Spleen (tissue), 11 donors: ENCODE measurements at regions not wholly inside any gene's neighbourhood (a gene's known extent, or its start where the extent isn't known, plus 50 kb on each side); places are given as distances from the start of the nearest gene placed in this dataset.

Experiments
- DNase-seq: peaks from one replicate; pipeline ENCODE4 v3.0.0-alpha.2; 2020
- H3K27ac ChIP-seq, 8 donors: fragments of 200-600 bp; sonication (generic) in 7 of 8; 1 replicate in 4 of 8; 2 replicates in 4 of 8; pipeline versions ENCODE4 v1.5.0 to v1.8.0; 2016 to 2021; ENCODE audit warnings: inconsistent platforms in 4 of 8, mild to moderate bottlenecking in 4 of 8, moderate library complexity in 1 of 8
- H3K27me3 ChIP-seq, 7 donors: fragments of 200-600 bp; sonication (generic) in 6 of 7; replicated peaks in 1 of 7; 1 replicate in 4 of 7; 2 replicates in 3 of 7; pipeline versions ENCODE4 v1.5.0 to v1.8.0; 2016 to 2021; ENCODE audit warnings: inconsistent platforms in 3 of 7, mild to moderate bottlenecking in 1 of 7
- H3K36me3 ChIP-seq, 6 donors: fragments of 200-600 bp; sonication (generic) in 5 of 6; 1 replicate in 4 of 6; 2 replicates in 2 of 6; pipeline versions ENCODE4 v1.5.0 to v1.8.0; 2016 to 2021; ENCODE audit warnings: inconsistent platforms in 2 of 6
- H3K4me1 ChIP-seq, 6 donors: fragments of 200-600 bp; sonication (generic) in 5 of 6; 1 replicate in 3 of 6; 2 replicates in 3 of 6; pipeline versions ENCODE4 v1.5.0 to v1.8.0; 2016 to 2021; ENCODE audit warnings: inconsistent platforms in 3 of 6
- H3K4me3 ChIP-seq, 8 donors: fragments of 200-600 bp; sonication (generic) in 7 of 8; 1 replicate in 4 of 8; 2 replicates in 4 of 8; pipeline versions ENCODE4 v1.5.0 to v1.8.0; 2016 to 2021; ENCODE audit warnings: inconsistent platforms in 4 of 8, mild to moderate bottlenecking in 4 of 8, moderate library complexity in 2 of 8
- H3K9me3 ChIP-seq, 8 donors: fragments of 200-600 bp; sonication (generic) in 7 of 8; 1 replicate in 4 of 8; 2 replicates in 4 of 8; pipeline versions ENCODE4 v1.5.0 to v1.8.0; 2016 to 2021; ENCODE audit warnings: inconsistent platforms in 4 of 8
- CTCF ChIP-seq, 11 experiments: fragments of 200-600 bp in 7 of 11; fragments of 450-650 bp in 4 of 11; sonication (generic) in 4 of 11; IDR thresholded peaks in 8 of 11; conservative IDR thresholded peaks in 3 of 11; 1 replicate in 7 of 11; 2 replicates in 4 of 11; pipeline versions ENCODE4 v1.4.0 to v1.8.0; 2016 to 2021; ENCODE audit warnings: antibody characterized with exemption in 11 of 11, inconsistent platforms in 4 of 11, mild to moderate bottlenecking in 1 of 11
- POLR2A ChIP-seq, 3 donors: fragments of 450-650 bp; IDR thresholded peaks; one replicate each; pipeline ENCODE4 v1.5.1; 2017; ENCODE audit warnings: antibody characterized with exemption in 3 of 3, mild to moderate bottlenecking in 1 of 3
- POLR2AphosphoS5 ChIP-seq, 3 donors: sonication (generic); formaldehyde crosslinking; IDR thresholded peaks; one replicate each; pipeline ENCODE4 v1.5.1; 2017; ENCODE audit warnings: antibody characterized with exemption in 3 of 3
- WGBS, 5 donors: extraction: QIAGEN DNeasy Blood & Tissue Kit in 3 of 5; methylation state at CpG; one replicate each; pipeline versions ENCODE4 v1.1.5 to v1.1.7; 2013 to 2018; 5-methylcytosine and 5-hydroxymethylcytosine counted together
- intact Hi-C: fragments of 100-400 bp; cut with DNase I; formaldehyde crosslinking; loops from one replicate; pipeline ENCODE4 v1.15.0; 2023; ENCODE audit warnings: low total_unique reads
- donor health status: healthy with polysubstance abuse.
- donor health status: DM: no; HTN: no; CAD: no; lungs with moderate emphysema.
- donor health status: DM: no; HTN: no; CAD: no.
- donor health status: Bipolar disorder and iron deficiency.
- donor health status: healthy.
- donor health status: DM: no; HTN: no; CAD: no.
- donor health status: DM: yes; HTN: yes; CAD: no.

DNA sequence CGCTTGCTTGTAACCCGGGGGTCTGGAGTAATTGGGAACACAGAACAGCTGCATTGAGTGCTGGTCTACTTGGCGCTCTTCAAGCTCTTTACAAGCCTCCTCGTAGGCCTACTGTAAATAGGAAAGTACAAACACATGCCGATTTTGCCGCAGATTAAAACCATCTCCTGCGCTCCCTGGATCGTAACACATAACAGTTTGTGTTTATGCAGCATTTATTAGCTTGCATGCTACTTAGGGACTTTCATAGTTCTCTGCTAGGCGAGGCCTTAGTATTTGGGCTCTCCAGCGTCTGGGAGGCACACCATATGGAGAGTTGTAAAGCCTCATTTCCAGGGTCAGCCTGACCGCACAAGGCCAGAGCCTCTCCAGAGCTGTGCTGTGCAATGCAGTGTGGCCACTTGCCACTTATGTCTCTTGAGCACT is 84.0 kb upstream of the HAAO start:
- H3K36me3 ChIP-seq, result no peaks in the 10 kb centered on the region
- no peaks in the 10 kb centered on the region for H3K27me3 ChIP-seq
- no peak for TF ChIP-seq POLR2AphosphoS5 (IDR thresholded peaks at IDR 0.05)
- no peak for TF ChIP-seq POLR2A (IDR thresholded peaks at IDR 0.05)
- no peak for TF ChIP-seq CTCF (IDR thresholded peaks at IDR 0.05 in 8 of 11, conservative IDR thresholded peaks at IDR 0.05 in 3 of 11)
- WGBS, 5 donors, result 68 to 81% (median 78%) methylated on average over 11 of the region's 11 CpGs
- DNase-seq, result no peak
- H3K4me1 ChIP-seq, result peaks cover 7 to 80% (median 55%) of the 10 kb centered on the region in 6 donors
- intact Hi-C loops, result loop anchor here (10.0 kb wide), 1 partner anchor 58 kb away; no protein-coding TSS in a partner anchor
- H3K27ac ChIP-seq, result peak overlapping the region in 7 of 8 donors; percentile 26 to 91 (median 77)
- H3K9me3 ChIP-seq, result no peaks in the 10 kb centered on the region
- H3K4me3 ChIP-seq, result no peak overlapping the region

DNA sequence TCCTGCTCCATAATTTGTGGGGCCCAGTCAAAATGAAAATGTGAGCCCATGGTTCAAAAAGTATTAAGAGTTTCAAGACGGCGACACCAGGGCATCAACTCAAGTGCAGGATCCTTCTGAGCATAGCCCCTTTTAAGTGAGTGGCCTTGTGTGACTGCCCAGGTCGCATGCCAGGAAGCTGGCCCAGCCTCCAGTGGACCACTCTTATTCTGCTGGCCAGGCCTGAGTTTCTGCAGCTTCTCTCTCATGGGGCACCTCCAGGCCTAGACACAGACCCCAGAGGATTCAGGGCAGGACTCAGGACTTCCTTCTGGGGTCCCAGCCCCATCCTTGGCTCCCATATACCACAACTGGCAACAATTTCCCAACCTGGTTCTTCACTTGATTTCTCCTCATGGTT is 83.5 kb upstream of the HAAO start:
- 48 to 66% (median 55%) methylated on average over 3 of the region's 3 CpGs for WGBS, 5 donors

GRCh38 chr2:42874949-42875801 is 82.8 kb upstream of the HAAO start:
- no peaks in the 10 kb centered on the region for H3K9me3 ChIP-seq
- peak overlapping the region; percentile 64 to 91 (median 76) for H3K27ac ChIP-seq
- H3K4me1 ChIP-seq, result peaks cover 5 to 70% (median 49%) of the 10 kb centered on the region in 6 donors
- 63 to 79% (median 69%) methylated on average over 15 to 20 of the region's 20 CpGs for WGBS, 5 donors
- H3K36me3 ChIP-seq, result no peaks in the 10 kb centered on the region
- no peaks in the 10 kb centered on the region for H3K27me3 ChIP-seq
- no peak for DNase-seq
- TF ChIP-seq POLR2A (IDR thresholded peaks at IDR 0.05) (no peak), POLR2AphosphoS5 (IDR thresholded peaks at IDR 0.05) (peak; percentile 33 to 61 (median 46)), CTCF (IDR thresholded peaks at IDR 0.05 in 8 of 11, conservative IDR thresholded peaks at IDR 0.05 in 3 of 11) (no peak)
- no peak overlapping the region for H3K4me3 ChIP-seq
- intact Hi-C loops, result loop anchor here (10.0 kb wide), 1 partner anchor 60 kb away; no protein-coding TSS in a partner anchor

More for the DNA sequence above, 83.5 kb upstream of the HAAO start:
- Histone ChIP-seq H3K4me1 (peaks cover 5 to 76% (median 53%) of the 10 kb centered on the region in 6 donors), H3K4me3 (no peak overlapping the region), H3K9me3 (no peaks in the 10 kb centered on the region), H3K27ac (peak overlapping the region; percentile 29 to 91 (median 76)), H3K27me3 (no peaks in the 10 kb centered on the region), H3K36me3 (no peaks in the 10 kb centered on the region)
- intact Hi-C loops, result loop anchor here (10.0 kb wide), 1 partner anchor 59 kb away; no protein-coding TSS in a partner anchor
- DNase-seq, result no peak
- no peak for TF ChIP-seq POLR2AphosphoS5 (IDR thresholded peaks at IDR 0.05)
- no peak for TF ChIP-seq CTCF (IDR thresholded peaks at IDR 0.05 in 8 of 11, conservative IDR thresholded peaks at IDR 0.05 in 3 of 11)
- TF ChIP-seq POLR2A (IDR thresholded peaks at IDR 0.05), result no peak

- Histone ChIP-seq H3K4me3 (no peak overlapping the region), H3K4me1 (peaks cover 5 to 49% (median 36%) of the 10 kb centered on the region in 6 donors), H3K36me3 (no peaks in the 10 kb centered on the region), H3K9me3 (peaks cover 0 to 20% (median 12%) of the 10 kb centered on the region in 8 donors), H3K27me3 (no peaks in the 10 kb centered on the region), H3K27ac (peak overlapping the region in 7 of 8 donors; percentile 33 to 91 (median 77))
- TF ChIP-seq POLR2AphosphoS5 (IDR thresholded peaks at IDR 0.05) (no peak), CTCF (IDR thresholded peaks at IDR 0.05 in 8 of 11, conservative IDR thresholded peaks at IDR 0.05 in 3 of 11) (no peak), POLR2A (IDR thresholded peaks at IDR 0.05) (no peak)
- no peak for DNase-seq
- WGBS, 5 donors, result 45 to 57% (median 48%) methylated on average over 3 of the region's 3 CpGs
- intact Hi-C loops, result loop anchor here (10.0 kb wide), 1 partner anchor 62 kb away; no protein-coding TSS in a partner anchor
These were observed 80.3 kb upstream of the HAAO start for GRCh38 chr2:42872721-42873120.
